Liver (tissue), 8 donors: ENCODE measurements at regions not wholly inside any gene's neighbourhood (a gene's known extent, or its start where the extent isn't known, plus 50 kb on each side); places are given as distances from the start of the nearest gene placed in this dataset.

Source experiments
- DNase-seq: peaks from one replicate; pipeline ENCODE4 v3.0.0-alpha.2; 2017; ENCODE audit warnings: low spot score
- H3K27ac ChIP-seq, 2 donors: one replicate each; pipeline ENCODE4 v1.7.0; 2013; ENCODE audit warnings: inconsistent platforms in 2 of 2, low read length in 2 of 2, control low read depth in 1 of 2, low read depth in 1 of 2, mild to moderate bottlenecking in 1 of 2
- H3K27me3 ChIP-seq, 4 donors: one replicate each; pipeline versions ENCODE4 v1.6.1 to v1.7.0; 2013; ENCODE audit warnings: low read length in 3 of 4, inconsistent platforms in 1 of 4, mild to moderate bottlenecking in 1 of 4, moderate library complexity in 1 of 4; ENCODE audit not compliant: control insufficient read depth in 4 of 4, insufficient read depth in 4 of 4
- H3K36me3 ChIP-seq, 4 donors: one replicate each; pipeline versions ENCODE4 v1.6.1 to v1.7.0; 2013; ENCODE audit warnings: low read length in 3 of 4, mild to moderate bottlenecking in 3 of 4, low read depth in 1 of 4, moderate library complexity in 1 of 4; ENCODE audit not compliant: control insufficient read depth in 4 of 4, insufficient read depth in 3 of 4
- H3K4me1 ChIP-seq, 4 donors: one replicate each; pipeline versions ENCODE4 v1.6.1 to v1.7.0; 2013; ENCODE audit warnings: low read length in 3 of 4, mild to moderate bottlenecking in 3 of 4, moderate library complexity in 1 of 4; ENCODE audit not compliant: control insufficient read depth in 4 of 4, insufficient read depth in 4 of 4
- H3K4me3 ChIP-seq, 3 donors: one replicate each; pipeline versions ENCODE4 v1.6.1 to v1.7.0; 2013; ENCODE audit warnings: low read length in 3 of 3, control low read depth in 1 of 3, low read depth in 1 of 3, mild to moderate bottlenecking in 1 of 3
- H3K9ac ChIP-seq, 2 donors: one replicate each; pipeline ENCODE4 v1.7.0; 2013; ENCODE audit warnings: low read length in 2 of 2, mild to moderate bottlenecking in 2 of 2, moderate library complexity in 2 of 2, control low read depth in 1 of 2, low read depth in 1 of 2
- H3K9me3 ChIP-seq, 4 donors: one replicate each; pipeline versions ENCODE4 v1.6.1 to v1.7.0; 2013; ENCODE audit warnings: low read length in 3 of 4; ENCODE audit not compliant: control insufficient read depth in 4 of 4
- CTCF ChIP-seq: fragments of 150-350 bp; IDR thresholded peaks from 2 replicates; pipeline ENCODE4 v1.5.1; 2017; ENCODE audit warnings: improper control_type of control experiment, low read depth, low read length; ENCODE audit not compliant: missing input control
- EGR1 ChIP-seq, 2 donors: IDR thresholded peaks; 2 replicates each; pipeline ENCODE4 v1.6.1; 2016 to 2018; ENCODE audit warnings: antibody characterized with exemption in 2 of 2, low read depth in 2 of 2
- FOXA1 ChIP-seq: IDR thresholded peaks from 2 replicates; pipeline ENCODE4 v1.6.1; 2016; ENCODE audit warnings: antibody characterized with exemption
- FOXA2 ChIP-seq: IDR thresholded peaks from 2 replicates; pipeline ENCODE4 v1.6.1; 2016; ENCODE audit warnings: antibody characterized with exemption
- GABPA ChIP-seq, 2 donors: IDR thresholded peaks in 1 of 2; conservative IDR thresholded peaks in 1 of 2; 2 replicates each; pipeline ENCODE4 v1.6.1; 2016; ENCODE audit warnings: antibody characterized with exemption in 2 of 2, mild to moderate bottlenecking in 1 of 2, moderate library complexity in 1 of 2
- HNF4A ChIP-seq, 2 donors: conservative IDR thresholded peaks; 2 replicates each; pipeline ENCODE4 v1.6.1; 2016; ENCODE audit warnings: antibody characterized with exemption in 2 of 2, mild to moderate bottlenecking in 2 of 2
- HNF4G ChIP-seq: IDR thresholded peaks from 2 replicates; pipeline ENCODE4 v1.6.1; 2016; ENCODE audit warnings: antibody characterized with exemption
- JUND ChIP-seq, 2 donors: IDR thresholded peaks; 2 replicates each; pipeline ENCODE4 v1.6.1; 2016; ENCODE audit warnings: antibody characterized with exemption in 2 of 2
- NR2F2 ChIP-seq: IDR thresholded peaks from 2 replicates; pipeline ENCODE4 v1.6.1; 2016; ENCODE audit warnings: antibody characterized with exemption
- RAD21 ChIP-seq, 2 donors: IDR thresholded peaks; 2 replicates each; pipeline ENCODE4 v1.6.1; 2016; ENCODE audit warnings: antibody characterized with exemption in 2 of 2, mild to moderate bottlenecking in 2 of 2
- RXRA ChIP-seq, 2 donors: IDR thresholded peaks; 2 replicates each; pipeline ENCODE4 v1.6.1; 2017 to 2018; ENCODE audit warnings: antibody characterized with exemption in 2 of 2, mild to moderate bottlenecking in 1 of 2
- SP1 ChIP-seq: IDR thresholded peaks from 2 replicates; pipeline ENCODE4 v1.6.1; 2018; ENCODE audit warnings: antibody characterized with exemption, mild to moderate bottlenecking
- TAF1 ChIP-seq: conservative IDR thresholded peaks from 2 replicates; pipeline ENCODE4 v1.6.1; 2016; ENCODE audit warnings: antibody characterized with exemption, mild to moderate bottlenecking
- YY1 ChIP-seq: IDR thresholded peaks from 2 replicates; pipeline ENCODE4 v1.6.1; 2016; ENCODE audit warnings: antibody characterized with exemption, mild to moderate bottlenecking
- ZBTB33 ChIP-seq: IDR thresholded peaks from 2 replicates; pipeline ENCODE4 v1.6.1; 2016; ENCODE audit warnings: antibody characterized with exemption
- WGBS: extraction: QIAGEN DNeasy Blood & Tissue Kit; methylation state at CpG from one replicate; pipeline ENCODE4 v1.1.7; 2013; 5-methylcytosine and 5-hydroxymethylcytosine counted together
- TF ChIP-seq, protein P1 (sequence below): IDR thresholded peaks from 2 replicates; pipeline ENCODE4 v1.6.1; 2016; ENCODE audit warnings: antibody characterized with exemption
- TF ChIP-seq, protein P2 (sequence below): IDR thresholded peaks from 2 replicates; pipeline ENCODE4 v1.6.1; 2016; ENCODE audit warnings: antibody characterized with exemption
- donor health status: healthy.
- donor health status: healthy.
- donor health status: healthy.
- donor health status: healthy.
- donor health status: healthy.

DNA sequence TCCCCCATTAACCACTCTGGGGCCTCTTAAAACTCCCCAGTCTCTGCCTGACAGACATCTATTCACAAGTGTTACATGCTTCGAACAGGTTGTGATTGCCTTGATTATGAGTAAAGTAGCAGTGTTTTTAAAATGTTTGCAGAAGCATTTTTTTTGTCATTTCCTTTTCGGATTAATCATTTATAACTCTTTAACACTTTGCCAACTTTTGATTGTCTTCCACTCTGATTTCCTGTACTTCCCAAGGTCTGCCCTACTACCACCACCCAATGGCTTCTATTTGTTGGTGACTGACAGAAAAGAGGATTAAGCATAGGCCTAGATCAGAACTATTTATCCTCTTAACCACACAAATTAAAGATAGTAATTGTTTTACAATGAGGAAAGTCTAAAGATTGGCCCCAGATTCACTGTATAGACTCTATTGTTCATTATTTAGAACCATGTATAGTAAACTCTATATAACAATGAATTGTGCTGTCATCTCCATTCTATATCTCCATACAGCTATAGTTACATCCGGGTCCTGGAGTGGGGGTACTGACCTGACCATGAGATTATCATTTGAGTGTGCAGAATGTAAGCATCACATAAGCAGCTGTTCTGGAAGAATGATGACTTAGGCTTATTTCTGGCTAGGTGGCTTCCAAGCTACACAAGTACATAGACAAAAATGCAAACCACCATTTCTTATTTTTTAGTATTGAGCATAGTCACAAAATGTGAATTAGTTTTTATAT lies 110.3 kb upstream of the RBMS1 start:
- Histone ChIP-seq H3K27me3 (peaks cover 0 to 3% (median 0%) of the 10 kb centered on the region in 4 donors), H3K9ac (no peak overlapping the region), H3K27ac (no peak overlapping the region), H3K9me3 (no peaks in the 10 kb centered on the region), H3K36me3 (no peaks in the 10 kb centered on the region), H3K4me1 (peaks cover 0 to 4% (median 0%) of the 10 kb centered on the region in 4 donors), H3K4me3 (no peak overlapping the region)
- WGBS, result 60% methylated on average over 3 of the region's 3 CpGs
- DNase-seq, result no peak
- TF ChIP-seq FOXA1 (no peak), HNF4A (conservative IDR thresholded peaks at IDR 0.05) (no peak), TAF1 (no peak), NR2F2 (no peak), EGR1 (IDR thresholded peaks at IDR 0.05; ENCODE audit: low read depth in 2 of 2) (no peak), RXRA (IDR thresholded peaks at IDR 0.05) (no peak), SP1 (no peak), YY1 (no peak), ZBTB33 (no peak), GABPA (IDR thresholded peaks at IDR 0.05 in 1 of 2, conservative IDR thresholded peaks at IDR 0.05 in 1 of 2) (no peak), CTCF (no peak), JUND (IDR thresholded peaks at IDR 0.05) (no peak), FOXA2 (no peak), RAD21 (IDR thresholded peaks at IDR 0.05) (no peak)
- TF ChIP-seq, protein P1, sequence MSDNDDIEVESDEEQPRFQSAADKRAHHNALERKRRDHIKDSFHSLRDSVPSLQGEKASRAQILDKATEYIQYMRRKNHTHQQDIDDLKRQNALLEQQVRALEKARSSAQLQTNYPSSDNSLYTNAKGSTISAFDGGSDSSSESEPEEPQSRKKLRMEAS, result no peak

DNA sequence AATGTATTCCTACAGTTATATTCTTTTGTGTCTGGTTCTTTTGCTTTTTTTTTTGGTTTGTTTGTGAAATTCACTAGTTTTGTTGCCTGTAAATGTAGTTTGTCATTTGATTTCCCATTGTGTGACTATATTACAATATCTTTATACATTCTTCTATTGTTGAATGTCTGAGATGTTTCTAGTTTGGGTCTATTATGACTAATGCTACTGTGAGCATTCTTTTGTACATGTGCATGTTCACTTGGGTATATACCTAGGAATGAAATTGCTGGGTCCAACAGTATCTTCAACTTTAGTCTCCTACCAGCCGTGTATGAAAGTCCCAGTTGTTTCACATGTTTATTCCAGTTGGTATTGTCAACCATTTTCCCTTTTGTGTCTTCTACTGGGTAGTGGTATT lies 112.7 kb upstream of the RBMS1 start:
- Histone ChIP-seq H3K27ac (no peak overlapping the region), H3K4me1 (peaks cover 0 to 4% (median 0%) of the 10 kb centered on the region in 4 donors), H3K9me3 (no peaks in the 10 kb centered on the region), H3K27me3 (peaks cover 0 to 3% (median 0%) of the 10 kb centered on the region in 4 donors), H3K9ac (no peak overlapping the region), H3K36me3 (no peaks in the 10 kb centered on the region), H3K4me3 (no peak overlapping the region)
- DNase-seq, result no peak
- 88% methylated on average over 1 of the region's 1 CpG for WGBS
- TF ChIP-seq FOXA1 (no peak), SP1 (no peak), HNF4G (no peak), HNF4A (conservative IDR thresholded peaks at IDR 0.05) (no peak), FOXA2 (no peak), NR2F2 (no peak), ZBTB33 (no peak), YY1 (no peak), EGR1 (IDR thresholded peaks at IDR 0.05; ENCODE audit: low read depth in 2 of 2) (no peak), RXRA (IDR thresholded peaks at IDR 0.05) (no peak), TAF1 (no peak), CTCF (no peak), GABPA (IDR thresholded peaks at IDR 0.05 in 1 of 2, conservative IDR thresholded peaks at IDR 0.05 in 1 of 2) (no peak)
- TF ChIP-seq, protein P2, sequence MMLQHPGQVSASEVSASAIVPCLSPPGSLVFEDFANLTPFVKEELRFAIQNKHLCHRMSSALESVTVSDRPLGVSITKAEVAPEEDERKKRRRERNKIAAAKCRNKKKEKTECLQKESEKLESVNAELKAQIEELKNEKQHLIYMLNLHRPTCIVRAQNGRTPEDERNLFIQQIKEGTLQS, result no peak
- TF ChIP-seq, protein P1, result no peak
